HepG2 (cell line): ENCODE measurements at regions not wholly inside any gene's neighbourhood (a gene's known extent, or its start where the extent isn't known, plus 50 kb on each side); places are given as distances from the start of the nearest gene placed in this dataset. TPM values are rescaled to one million over a fixed set of nuclear protein-coding genes. Genes with fewer than 3 reads are reported as not detected.

Source experiments
- KDM5A ChIP-seq: fragments of 200-600 bp; sonication (generic); IDR thresholded peaks from 2 replicates; pipeline ENCODE4 v1.7.0; 2018; ENCODE audit warnings: antibody characterized with exemption, mild to moderate bottlenecking, low read length, borderline replicate concordance
- MBD4 ChIP-seq: IDR thresholded peaks from 2 replicates; pipeline ENCODE4 v1.6.1; 2012; ENCODE audit warnings: low read length, inconsistent platforms, borderline replicate concordance
- PAF1 ChIP-seq: IDR thresholded peaks from 2 replicates; pipeline ENCODE4 v1.6.1; 2016; ENCODE audit warnings: missing genetic modification reagents, missing compliant biosample characterization
- ZMYM3 ChIP-seq: sonication (generic); formaldehyde crosslinking; IDR thresholded peaks from 2 replicates; pipeline ENCODE4 v1.5.1; 2020; ENCODE audit warnings: mild to moderate bottlenecking, missing genetic modification reagents
- ZNF224 ChIP-seq: sonication (generic); formaldehyde crosslinking; IDR thresholded peaks from 2 replicates; pipeline ENCODE4 v1.5.0; 2020; ENCODE audit warnings: mild to moderate bottlenecking, missing genetic modification reagents
- microRNA-seq: library from miRNA; unstranded; fragments of <30 nt; microRNA quantifications from one replicate; pipeline ENCODE4, GENCODE V29; 2020
- small RNA-seq, 3 experiments: library from RNA; depleted of rRNA; stranded (forward); fragments of <200 nt; gene quantifications; one replicate each; pipeline ENCODE3, GENCODE V24; 2012; ENCODE audit warnings: low read depth in 2 of 3, low replicate concordance in 1 of 3; ENCODE audit not compliant: insufficient read length in 3 of 3, insufficient read depth in 2 of 3

DNA sequence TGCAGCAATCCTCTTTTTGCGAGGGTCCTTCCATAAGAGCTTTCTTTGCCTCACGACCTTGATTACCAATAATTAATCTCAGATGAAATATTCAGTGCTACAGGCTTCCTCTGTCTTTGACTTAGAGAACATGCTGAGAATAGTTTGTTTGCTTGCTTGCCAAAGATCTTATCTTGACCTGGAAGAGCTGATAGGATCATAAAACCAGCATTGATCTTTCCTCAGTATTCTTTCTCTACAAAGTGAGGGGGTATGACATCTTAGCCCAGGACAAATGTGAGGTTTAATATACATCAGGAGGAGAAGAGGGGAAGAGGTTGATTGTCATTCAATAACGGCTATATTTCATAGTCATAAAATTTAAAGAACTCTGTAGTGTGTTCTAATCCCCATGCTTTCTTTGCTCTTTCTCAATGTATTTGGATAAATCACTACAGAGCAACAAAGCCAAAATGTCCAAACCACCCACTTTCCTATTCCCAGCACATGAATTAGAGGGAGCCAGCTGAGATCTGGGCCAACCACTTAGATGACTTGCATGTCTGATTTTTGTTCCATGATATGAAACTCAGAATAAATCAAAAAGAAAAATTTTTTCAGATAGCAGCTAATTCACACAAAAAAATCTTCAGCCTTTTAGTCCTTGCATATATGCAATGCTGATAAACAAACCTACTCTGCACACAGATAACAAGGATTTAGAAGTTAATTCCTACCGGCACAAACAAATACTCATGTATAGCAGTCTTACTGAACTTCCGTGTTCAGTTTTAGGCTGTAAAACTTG, 50.5 kb upstream of the IPO9 start (continued):
- TF ChIP-seq KDM5A (no peak), PAF1 (no peak), ZNF224 (CRISPR knock-in tag) (no peak), ZMYM3 (CRISPR knock-in tag) (no peak), MBD4 (no peak)

Small RNA genes lying in the stretch of these regions (microRNA-seq; reads per million reads assigned to microRNA genes)
- gene MIR5191: not detected

Small RNA genes lying in the stretch of these regions (small RNA-seq; reads per million reads assigned to genes)
- gene MIR5191 (0 reads per million in 3 experiments), gene RNU6-501P (0 reads per million in 3 experiments)
